Sigmoid colon (tissue), 4 donors: ENCODE measurements at regions not wholly inside any gene's neighbourhood (a gene's known extent, or its start where the extent isn't known, plus 50 kb on each side); places are given as distances from the start of the nearest gene placed in this dataset.

Source experiments
- CTCF ChIP-seq, 4 experiments: fragments of 450-650 bp in 3 of 4; fragments of 200-600 bp in 1 of 4; IDR thresholded peaks; one replicate each; pipeline ENCODE4 v1.5.1; 2016 to 2019; ENCODE audit warnings: antibody characterized with exemption in 4 of 4, mild to moderate bottlenecking in 3 of 4, moderate library complexity in 2 of 4
- EP300 ChIP-seq, 4 donors: sonication (generic); formaldehyde crosslinking; IDR thresholded peaks; one replicate each; pipeline ENCODE4 v1.6.1; 2017; ENCODE audit warnings: antibody characterized with exemption in 4 of 4
- POLR2A ChIP-seq, 2 donors: fragments of 450-650 bp; IDR thresholded peaks; one replicate each; pipeline ENCODE4 v1.6.1; 2016; ENCODE audit warnings: antibody characterized with exemption in 2 of 2, mild to moderate bottlenecking in 2 of 2, moderate library complexity in 2 of 2

- TF ChIP-seq CTCF (IDR thresholded peaks at IDR 0.05) (no peak), POLR2A (IDR thresholded peaks at IDR 0.05) (no peak), EP300 (IDR thresholded peaks at IDR 0.05) (no peak)
These were observed 186.1 kb downstream of the URB2 start for GRCh38 chr1:229812148-229812547.
